ENCODE measurements at regions not wholly inside any gene's neighbourhood (a gene's known extent, or its start where the extent isn't known, plus 50 kb on each side); places are given as distances from the start of the nearest gene placed in this dataset.
"Not testable (repeated sequence)": the region's sequence is repeated elsewhere in the genome, so short reads cannot be mapped to it uniquely, and the experiment has no call there.

- Histone ChIP-seq H2AFZ (ENCODE audit: insufficient read depth, low read length, poor library complexity) (no peak overlapping the region), H2AK5ac (ENCODE audit: low read length) (no peak overlapping the region), H3K4me2 (ENCODE audit: low read length) (no peak overlapping the region)
Measured at GRCh38 chr13:30061217-30061616, 210.8 kb upstream of the UBL3 start.

GRCh38 chr13:30058429-30058828, 208.0 kb upstream of the UBL3 start:
- no CpG with 5 or more reads among the region's 3 CpGs for WGBS (ENCODE audit: extremely low coverage, insufficient coverage, insufficient read length)

More at GRCh38 chr13:30061217-30061616, 210.8 kb upstream of the UBL3 start:
- Histone ChIP-seq H4K12ac (ENCODE audit: low read depth, low read length) (no peak overlapping the region), H3K27ac (ENCODE audit: low read depth, low read length) (no peak overlapping the region), H3K4me1 (ENCODE audit: control insufficient read depth in 1 of 2, insufficient read depth in 2 of 2, low read length in 2 of 2) (peaks cover 3 to 6% of the 10 kb centered on the region in 2 experiments), H3K27me3 (ENCODE audit: insufficient read depth, low read length) (no peaks in the 10 kb centered on the region), H3K9ac (ENCODE audit: low read length) (no peak overlapping the region), H3K4me3 (ENCODE audit: low read depth, low read length) (no peak overlapping the region), H4K91ac (ENCODE audit: low read depth, low read length) (no peak overlapping the region), H3K18ac (ENCODE audit: low read length) (no peak overlapping the region), H2BK12ac (ENCODE audit: low read length) (no peak overlapping the region), H3K23ac (ENCODE audit: low read length) (no peak overlapping the region), H2BK5ac (ENCODE audit: low read depth, low read length, poor library complexity) (no peak overlapping the region), H3K79me1 (ENCODE audit: low read length) (peaks cover 2% of the 10 kb centered on the region), H3K36me3 (ENCODE audit: control insufficient read depth in 1 of 2, insufficient read depth in 2 of 2, low read length in 2 of 2) (no peaks in the 10 kb centered on the region), H3K14ac (ENCODE audit: low read length) (no peak overlapping the region), H3K79me2 (ENCODE audit: control insufficient read depth, insufficient read depth, low read length, poor library complexity) (no peaks in the 10 kb centered on the region), H2BK120ac (ENCODE audit: insufficient read depth, low read length, poor library complexity) (no peak overlapping the region), H3K9me3 (ENCODE audit: insufficient read depth, low read depth, low read length) (no peaks in the 10 kb centered on the region), H4K8ac (ENCODE audit: low read depth, low read length) (no peak overlapping the region), H3K4ac (ENCODE audit: low read depth, low read length) (no peak overlapping the region)
- no CpG with 5 or more reads among the region's 4 CpGs for WGBS (ENCODE audit: extremely low coverage, insufficient coverage, insufficient read length)
- DNase-seq: no peak

GRCh38 chr13:30054546-30054945, 204.1 kb upstream of the UBL3 start:
- H4K8ac ChIP-seq (ENCODE audit: low read depth, low read length); H2BK5ac ChIP-seq (ENCODE audit: low read depth, low read length, poor library complexity); H3K18ac ChIP-seq (ENCODE audit: low read length); DNase-seq; H3K36me3 ChIP-seq (ENCODE audit: control insufficient read depth in 1 of 2, insufficient read depth in 2 of 2, low read length in 2 of 2); H3K23ac ChIP-seq (ENCODE audit: low read length); H2AK5ac ChIP-seq (ENCODE audit: low read length); H3K79me1 ChIP-seq (ENCODE audit: low read length); H2AFZ ChIP-seq (ENCODE audit: insufficient read depth, low read length, poor library complexity); H3K4me3 ChIP-seq (ENCODE audit: low read depth, low read length); H3K9ac ChIP-seq (ENCODE audit: low read length); H3K4ac ChIP-seq (ENCODE audit: low read depth, low read length); H2BK120ac ChIP-seq (ENCODE audit: insufficient read depth, low read length, poor library complexity); H3K27ac ChIP-seq (ENCODE audit: low read depth, low read length); H3K14ac ChIP-seq (ENCODE audit: low read length); H3K9me3 ChIP-seq (ENCODE audit: insufficient read depth, low read depth, low read length); H3K4me2 ChIP-seq (ENCODE audit: low read length); H3K4me1 ChIP-seq (ENCODE audit: control insufficient read depth in 1 of 2, insufficient read depth in 2 of 2, low read length in 2 of 2); H3K79me2 ChIP-seq (ENCODE audit: control insufficient read depth, insufficient read depth, low read length, poor library complexity); H4K12ac ChIP-seq (ENCODE audit: low read depth, low read length); H4K91ac ChIP-seq (ENCODE audit: low read depth, low read length); H2BK12ac ChIP-seq (ENCODE audit: low read length); H3K27me3 ChIP-seq (ENCODE audit: insufficient read depth, low read length): not testable (repeated sequence)
- WGBS (ENCODE audit: extremely low coverage, insufficient coverage, insufficient read length): no CpG with 5 or more reads among the region's 5 CpGs

More at GRCh38 chr13:30058429-30058828, 208.0 kb upstream of the UBL3 start:
- H2BK120ac ChIP-seq (ENCODE audit: insufficient read depth, low read length, poor library complexity): no peak overlapping the region
- no peak overlapping the region for H3K9ac ChIP-seq (ENCODE audit: low read length)
- H2AK5ac ChIP-seq (ENCODE audit: low read length): no peak overlapping the region
- H2BK12ac ChIP-seq (ENCODE audit: low read length): no peak overlapping the region
- H3K4me2 ChIP-seq (ENCODE audit: low read length): no peak overlapping the region
- H3K27ac ChIP-seq (ENCODE audit: low read depth, low read length): no peak overlapping the region
- no peak overlapping the region for H2AFZ ChIP-seq (ENCODE audit: insufficient read depth, low read length, poor library complexity)
- no peaks in the 10 kb centered on the region for H3K9me3 ChIP-seq (ENCODE audit: insufficient read depth, low read depth, low read length)
- H3K4me3 ChIP-seq (ENCODE audit: low read depth, low read length): no peak overlapping the region
- DNase-seq: no peak
- H3K79me1 ChIP-seq (ENCODE audit: low read length): no peaks in the 10 kb centered on the region
- no peak overlapping the region for H4K12ac ChIP-seq (ENCODE audit: low read depth, low read length)
- H3K18ac ChIP-seq (ENCODE audit: low read length): no peak overlapping the region
- no peaks in the 10 kb centered on the region for H3K4me1 ChIP-seq (ENCODE audit: control insufficient read depth in 1 of 2, insufficient read depth in 2 of 2, low read length in 2 of 2)
- no peak overlapping the region for H3K14ac ChIP-seq (ENCODE audit: low read length)
- H4K91ac ChIP-seq (ENCODE audit: low read depth, low read length): no peak overlapping the region
- H3K79me2 ChIP-seq (ENCODE audit: control insufficient read depth, insufficient read depth, low read length, poor library complexity): no peaks in the 10 kb centered on the region
- no peak overlapping the region for H3K4ac ChIP-seq (ENCODE audit: low read depth, low read length)
- no peaks in the 10 kb centered on the region for H3K27me3 ChIP-seq (ENCODE audit: insufficient read depth, low read length)
- no peak overlapping the region for H3K23ac ChIP-seq (ENCODE audit: low read length)
- H4K8ac ChIP-seq (ENCODE audit: low read depth, low read length): no peak overlapping the region
- H3K36me3 ChIP-seq (ENCODE audit: control insufficient read depth in 1 of 2, insufficient read depth in 2 of 2, low read length in 2 of 2): no peaks in the 10 kb centered on the region
- H2BK5ac ChIP-seq (ENCODE audit: low read depth, low read length, poor library complexity): no peak overlapping the region

- Histone ChIP-seq H3K23ac (ENCODE audit: low read length) (no peak overlapping the region), H3K4ac (ENCODE audit: low read depth, low read length) (no peak overlapping the region), H2BK120ac (ENCODE audit: insufficient read depth, low read length, poor library complexity) (no peak overlapping the region), H3K27ac (ENCODE audit: low read depth, low read length) (no peak overlapping the region), H4K91ac (ENCODE audit: low read depth, low read length) (no peak overlapping the region), H4K12ac (ENCODE audit: low read depth, low read length) (no peak overlapping the region), H3K18ac (ENCODE audit: low read length) (no peak overlapping the region), H3K4me3 (ENCODE audit: low read depth, low read length) (no peak overlapping the region), H3K36me3 (ENCODE audit: control insufficient read depth in 1 of 2, insufficient read depth in 2 of 2, low read length in 2 of 2) (no peaks in the 10 kb centered on the region), H3K9ac (ENCODE audit: low read length) (no peak overlapping the region), H2AFZ (ENCODE audit: insufficient read depth, low read length, poor library complexity) (no peak overlapping the region), H3K4me1 (ENCODE audit: control insufficient read depth in 1 of 2, insufficient read depth in 2 of 2, low read length in 2 of 2) (no peaks in the 10 kb centered on the region), H3K4me2 (ENCODE audit: low read length) (no peak overlapping the region), H3K79me1 (ENCODE audit: low read length) (no peaks in the 10 kb centered on the region), H2AK5ac (ENCODE audit: low read length) (no peak overlapping the region), H3K9me3 (ENCODE audit: insufficient read depth, low read depth, low read length) (no peaks in the 10 kb centered on the region), H3K27me3 (ENCODE audit: insufficient read depth, low read length) (no peaks in the 10 kb centered on the region), H2BK5ac (ENCODE audit: low read depth, low read length, poor library complexity) (no peak overlapping the region), H4K8ac (ENCODE audit: low read depth, low read length) (no peak overlapping the region), H3K79me2 (ENCODE audit: control insufficient read depth, insufficient read depth, low read length, poor library complexity) (no peaks in the 10 kb centered on the region), H2BK12ac (ENCODE audit: low read length) (no peak overlapping the region), H3K14ac (ENCODE audit: low read length) (no peak overlapping the region)
- no CpG with 5 or more reads among the region's 4 CpGs for WGBS (ENCODE audit: extremely low coverage, insufficient coverage, insufficient read length)
- DNase-seq: no peak
Measured at GRCh38 chr13:30053939-30054338, 203.5 kb upstream of the UBL3 start.
